Liver (tissue), 3 donors: ENCODE measurements at regions not wholly inside any gene's neighbourhood (a gene's known extent, or its start where the extent isn't known, plus 50 kb on each side); places are given as distances from the start of the nearest gene placed in this dataset.
"Not testable (repeated sequence)": the region's sequence is repeated elsewhere in the genome, so short reads cannot be mapped to it uniquely, and the experiment has no call there.

Experiments used
- CTCF ChIP-seq: fragments of 150-350 bp; IDR thresholded peaks from 2 replicates; pipeline ENCODE4 v1.5.1; 2017; ENCODE audit warnings: improper control_type of control experiment, low read depth, low read length; ENCODE audit not compliant: missing input control
- EGR1 ChIP-seq, 2 donors: IDR thresholded peaks; 2 replicates each; pipeline ENCODE4 v1.6.1; 2016 to 2018; ENCODE audit warnings: antibody characterized with exemption in 2 of 2, low read depth in 2 of 2
- FOXA1 ChIP-seq: IDR thresholded peaks from 2 replicates; pipeline ENCODE4 v1.6.1; 2016; ENCODE audit warnings: antibody characterized with exemption
- GABPA ChIP-seq, 2 donors: IDR thresholded peaks in 1 of 2; conservative IDR thresholded peaks in 1 of 2; 2 replicates each; pipeline ENCODE4 v1.6.1; 2016; ENCODE audit warnings: antibody characterized with exemption in 2 of 2, mild to moderate bottlenecking in 1 of 2, moderate library complexity in 1 of 2
- HNF4G ChIP-seq: IDR thresholded peaks from 2 replicates; pipeline ENCODE4 v1.6.1; 2016; ENCODE audit warnings: antibody characterized with exemption
- JUND ChIP-seq, 2 donors: IDR thresholded peaks; 2 replicates each; pipeline ENCODE4 v1.6.1; 2016; ENCODE audit warnings: antibody characterized with exemption in 2 of 2
- MAX ChIP-seq: IDR thresholded peaks from 2 replicates; pipeline ENCODE4 v1.6.1; 2016; ENCODE audit warnings: antibody characterized with exemption
- REST ChIP-seq: IDR thresholded peaks from 2 replicates; pipeline ENCODE4 v1.6.1; 2016; ENCODE audit warnings: antibody characterized with exemption, mild to moderate bottlenecking
- SP1 ChIP-seq: IDR thresholded peaks from 2 replicates; pipeline ENCODE4 v1.6.1; 2018; ENCODE audit warnings: antibody characterized with exemption, mild to moderate bottlenecking
- TAF1 ChIP-seq: conservative IDR thresholded peaks from 2 replicates; pipeline ENCODE4 v1.6.1; 2016; ENCODE audit warnings: antibody characterized with exemption, mild to moderate bottlenecking
- YY1 ChIP-seq: IDR thresholded peaks from 2 replicates; pipeline ENCODE4 v1.6.1; 2016; ENCODE audit warnings: antibody characterized with exemption, mild to moderate bottlenecking
- ZBTB33 ChIP-seq: IDR thresholded peaks from 2 replicates; pipeline ENCODE4 v1.6.1; 2016; ENCODE audit warnings: antibody characterized with exemption
- TF ChIP-seq, protein P1 (sequence below): IDR thresholded peaks from 2 replicates; pipeline ENCODE4 v1.6.1; 2016; ENCODE audit warnings: antibody characterized with exemption
- donor health status: healthy.
- donor health status: healthy.

GRCh38 chr1:149338221-149338691 lies 136.6 kb upstream of the NBPF19 start:
- TF ChIP-seq CTCF; SP1; REST; HNF4G; GABPA (IDR thresholded peaks at IDR 0.05 in 1 of 2, conservative IDR thresholded peaks at IDR 0.05 in 1 of 2); TAF1; JUND (IDR thresholded peaks at IDR 0.05); EGR1 (IDR thresholded peaks at IDR 0.05; ENCODE audit: low read depth in 2 of 2); MAX; YY1; FOXA1; ZBTB33: not testable (repeated sequence)
- TF ChIP-seq, protein P1, sequence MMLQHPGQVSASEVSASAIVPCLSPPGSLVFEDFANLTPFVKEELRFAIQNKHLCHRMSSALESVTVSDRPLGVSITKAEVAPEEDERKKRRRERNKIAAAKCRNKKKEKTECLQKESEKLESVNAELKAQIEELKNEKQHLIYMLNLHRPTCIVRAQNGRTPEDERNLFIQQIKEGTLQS: not testable (repeated sequence)
